A673 (cell line): ENCODE measurements at regions not wholly inside any gene's neighbourhood (a gene's known extent, or its start where the extent isn't known, plus 50 kb on each side); places are given as distances from the start of the nearest gene placed in this dataset.

Experiments used
- EZH2 ChIP-seq: fragments of 200-600 bp; sonication (generic); IDR thresholded peaks from 2 replicates; pipeline ENCODE4 v1.6.1; 2017; ENCODE audit warnings: borderline replicate concordance, low read depth, mild to moderate bottlenecking, mixed read lengths, antibody characterized with exemption, low read length; ENCODE audit not compliant: poor library complexity, severe bottlenecking
- TF ChIP-seq, protein P1 (sequence below): fragments of 300-800, 200-600 bp; sonication (generic); conservative IDR thresholded peaks from 2 replicates; pipeline ENCODE4 v1.5.1; 2017; ENCODE audit warnings: low read depth, mild to moderate bottlenecking, antibody characterized with exemption, low read length, moderate library complexity, mixed read lengths

DNA sequence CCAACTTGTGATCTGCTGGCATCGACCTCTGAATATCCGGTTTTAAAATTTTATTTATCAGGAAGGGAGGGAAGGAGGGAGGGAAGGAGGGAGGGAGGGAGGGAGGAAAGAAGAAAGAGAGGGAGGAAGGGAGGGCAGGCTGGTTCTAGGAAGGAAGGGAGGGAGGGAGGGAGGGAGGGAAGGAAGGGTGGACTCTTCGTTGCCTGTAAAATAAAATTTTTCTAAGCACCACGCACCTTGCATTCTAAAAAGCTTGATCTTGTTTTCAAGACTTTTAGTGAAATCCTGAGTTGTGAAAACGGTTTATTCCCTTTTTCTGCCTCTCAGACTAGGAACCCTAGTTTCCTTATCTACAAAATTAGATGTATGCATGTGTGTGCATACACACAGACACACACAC is 101.7 kb upstream of the RAP2B start:
- TF ChIP-seq, protein P1, sequence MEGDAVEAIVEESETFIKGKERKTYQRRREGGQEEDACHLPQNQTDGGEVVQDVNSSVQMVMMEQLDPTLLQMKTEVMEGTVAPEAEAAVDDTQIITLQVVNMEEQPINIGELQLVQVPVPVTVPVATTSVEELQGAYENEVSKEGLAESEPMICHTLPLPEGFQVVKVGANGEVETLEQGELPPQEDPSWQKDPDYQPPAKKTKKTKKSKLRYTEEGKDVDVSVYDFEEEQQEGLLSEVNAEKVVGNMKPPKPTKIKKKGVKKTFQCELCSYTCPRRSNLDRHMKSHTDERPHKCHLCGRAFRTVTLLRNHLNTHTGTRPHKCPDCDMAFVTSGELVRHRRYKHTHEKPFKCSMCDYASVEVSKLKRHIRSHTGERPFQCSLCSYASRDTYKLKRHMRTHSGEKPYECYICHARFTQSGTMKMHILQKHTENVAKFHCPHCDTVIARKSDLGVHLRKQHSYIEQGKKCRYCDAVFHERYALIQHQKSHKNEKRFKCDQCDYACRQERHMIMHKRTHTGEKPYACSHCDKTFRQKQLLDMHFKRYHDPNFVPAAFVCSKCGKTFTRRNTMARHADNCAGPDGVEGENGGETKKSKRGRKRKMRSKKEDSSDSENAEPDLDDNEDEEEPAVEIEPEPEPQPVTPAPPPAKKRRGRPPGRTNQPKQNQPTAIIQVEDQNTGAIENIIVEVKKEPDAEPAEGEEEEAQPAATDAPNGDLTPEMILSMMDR, result no peak
- TF ChIP-seq EZH2, result no peak
